Epithelial cell of esophagus (primary cell): ENCODE measurements at regions not wholly inside any gene's neighbourhood (a gene's known extent, or its start where the extent isn't known, plus 50 kb on each side); places are given as distances from the start of the nearest gene placed in this dataset.
"Not testable (repeated sequence)": the region's sequence is repeated elsewhere in the genome, so short reads cannot be mapped to it uniquely, and the experiment has no call there.

Experiments used
- DNase-seq: peaks from one replicate; pipeline ENCODE4 v3.0.0; 2010; ENCODE audit warnings: low read depth
- H3K4me3 ChIP-seq: 2 replicates; pipeline ENCODE4 v1.5.1; 2011; ENCODE audit warnings: mild to moderate bottlenecking, low read length, control low read depth
- TF ChIP-seq, protein P1 (sequence below): IDR thresholded peaks from 2 replicates; pipeline ENCODE4 v1.5.1; 2011; ENCODE audit warnings: low read depth, mild to moderate bottlenecking, low read length, control low read depth, inconsistent platforms; ENCODE audit not compliant: insufficient read depth; ENCODE audit errors: missing control alignments

DNA sequence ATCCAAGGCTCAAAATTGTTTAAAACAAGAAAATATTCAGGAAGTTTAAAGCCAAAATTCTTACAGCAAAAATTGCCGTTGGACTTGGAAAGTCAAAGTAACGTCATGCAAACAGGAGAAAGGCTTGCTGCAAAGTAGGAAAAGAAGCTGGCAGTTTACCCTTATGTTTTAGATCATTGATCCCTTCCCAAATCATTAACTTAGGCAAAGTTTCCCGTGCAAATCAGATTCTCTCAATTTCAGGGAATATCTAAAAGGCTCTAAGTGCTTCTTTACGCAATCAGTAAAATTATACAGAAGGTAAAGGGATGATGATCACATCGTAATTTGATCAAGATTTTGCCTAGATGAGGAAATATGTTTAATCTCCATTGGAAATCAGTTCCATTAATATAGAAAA lies 197.5 kb downstream of the ALDH8A1 start:
- DNase-seq: no peak
- TF ChIP-seq, protein P1, sequence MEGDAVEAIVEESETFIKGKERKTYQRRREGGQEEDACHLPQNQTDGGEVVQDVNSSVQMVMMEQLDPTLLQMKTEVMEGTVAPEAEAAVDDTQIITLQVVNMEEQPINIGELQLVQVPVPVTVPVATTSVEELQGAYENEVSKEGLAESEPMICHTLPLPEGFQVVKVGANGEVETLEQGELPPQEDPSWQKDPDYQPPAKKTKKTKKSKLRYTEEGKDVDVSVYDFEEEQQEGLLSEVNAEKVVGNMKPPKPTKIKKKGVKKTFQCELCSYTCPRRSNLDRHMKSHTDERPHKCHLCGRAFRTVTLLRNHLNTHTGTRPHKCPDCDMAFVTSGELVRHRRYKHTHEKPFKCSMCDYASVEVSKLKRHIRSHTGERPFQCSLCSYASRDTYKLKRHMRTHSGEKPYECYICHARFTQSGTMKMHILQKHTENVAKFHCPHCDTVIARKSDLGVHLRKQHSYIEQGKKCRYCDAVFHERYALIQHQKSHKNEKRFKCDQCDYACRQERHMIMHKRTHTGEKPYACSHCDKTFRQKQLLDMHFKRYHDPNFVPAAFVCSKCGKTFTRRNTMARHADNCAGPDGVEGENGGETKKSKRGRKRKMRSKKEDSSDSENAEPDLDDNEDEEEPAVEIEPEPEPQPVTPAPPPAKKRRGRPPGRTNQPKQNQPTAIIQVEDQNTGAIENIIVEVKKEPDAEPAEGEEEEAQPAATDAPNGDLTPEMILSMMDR: no peak
- H3K4me3 ChIP-seq: no peak overlapping the region

DNA sequence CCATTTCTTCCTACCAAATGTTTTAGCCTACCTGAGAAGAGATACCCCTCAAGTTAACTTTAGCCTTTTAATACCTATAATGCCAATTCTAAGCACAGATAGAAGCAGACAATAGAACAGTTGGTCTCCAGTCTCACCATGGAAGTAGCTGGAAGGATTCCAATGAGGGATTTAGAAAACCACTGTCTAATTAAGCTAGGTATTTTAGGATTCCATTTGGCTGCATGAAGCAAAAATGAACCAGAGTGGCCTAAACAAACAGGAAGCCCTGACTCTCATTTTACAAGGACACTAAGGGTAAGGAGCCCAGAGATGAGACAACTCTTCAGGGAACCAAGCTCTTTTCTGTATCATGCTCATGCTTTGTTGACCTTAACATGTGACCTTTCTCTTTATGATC lies 199.2 kb downstream of the ALDH8A1 start:
- no peak overlapping the region for H3K4me3 ChIP-seq
- TF ChIP-seq, protein P1: no peak
- no peak for DNase-seq

DNA sequence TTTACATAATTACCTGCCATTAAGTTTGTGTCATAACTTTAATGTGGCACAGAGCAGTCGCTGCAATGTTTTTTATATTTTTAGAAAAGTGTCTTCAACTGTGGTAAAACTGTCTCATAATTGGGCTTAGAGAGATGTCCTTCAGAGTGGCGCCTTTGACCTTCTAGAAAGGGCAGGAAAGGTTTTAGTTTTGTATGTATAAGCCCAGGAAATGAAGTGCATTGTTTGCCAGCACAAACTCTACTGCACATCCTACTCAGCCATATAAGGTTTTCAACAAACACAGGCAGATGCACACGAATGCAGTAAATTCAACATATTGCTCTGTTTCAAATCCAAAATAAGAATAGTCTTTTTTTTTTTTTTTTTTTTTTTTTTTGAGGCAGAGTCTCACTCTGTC lies 201.4 kb downstream of the ALDH8A1 start:
- no peak overlapping the region for H3K4me3 ChIP-seq
- TF ChIP-seq, protein P1: no peak
- DNase-seq: no peak

DNA sequence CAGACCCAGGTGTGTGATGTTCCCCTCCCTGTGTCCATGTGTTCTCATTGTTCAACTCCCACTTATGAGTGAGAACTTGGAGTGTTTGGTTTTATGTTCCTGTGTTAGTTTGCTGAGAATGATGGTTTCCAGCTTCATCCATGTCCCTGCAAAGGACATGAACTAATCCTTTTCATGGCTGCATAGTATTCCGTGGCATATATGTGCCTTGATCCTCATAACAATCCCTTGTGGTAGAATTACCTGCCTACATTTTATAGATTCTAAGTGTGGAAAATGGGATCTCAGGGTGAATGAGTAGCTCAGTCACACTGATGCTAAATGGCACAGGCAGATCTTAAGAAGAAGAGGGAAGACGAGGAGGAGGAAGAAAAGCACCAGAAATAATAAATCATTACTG lies 202.7 kb downstream of the ALDH8A1 start:
- DNase-seq: not testable (repeated sequence)

DNA sequence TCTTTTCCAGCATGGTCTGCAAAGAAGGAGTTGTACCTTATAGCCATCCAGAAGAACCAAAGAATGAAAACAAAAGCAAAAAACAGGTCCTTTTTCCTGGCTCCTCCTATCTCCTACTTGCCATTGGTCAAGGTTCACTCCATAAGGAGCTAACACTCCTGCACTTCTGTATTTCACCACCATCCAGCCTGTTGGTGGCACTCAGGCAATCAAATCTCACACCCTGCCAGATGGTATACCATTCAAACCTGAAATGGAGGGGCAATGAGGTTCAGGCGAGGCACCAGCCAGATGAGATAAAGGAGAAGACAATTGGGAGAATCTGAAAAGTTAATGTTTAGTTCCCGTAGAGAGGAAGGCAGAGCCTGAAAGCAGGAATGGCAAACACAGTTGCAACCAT lies 203.8 kb downstream of the ALDH8A1 start:
- H3K4me3 ChIP-seq: no peak overlapping the region
- TF ChIP-seq, protein P1: no peak
- DNase-seq: no peak

More for the DNA sequence above, 202.7 kb downstream of the ALDH8A1 start:
- not testable (repeated sequence) for H3K4me3 ChIP-seq

DNA sequence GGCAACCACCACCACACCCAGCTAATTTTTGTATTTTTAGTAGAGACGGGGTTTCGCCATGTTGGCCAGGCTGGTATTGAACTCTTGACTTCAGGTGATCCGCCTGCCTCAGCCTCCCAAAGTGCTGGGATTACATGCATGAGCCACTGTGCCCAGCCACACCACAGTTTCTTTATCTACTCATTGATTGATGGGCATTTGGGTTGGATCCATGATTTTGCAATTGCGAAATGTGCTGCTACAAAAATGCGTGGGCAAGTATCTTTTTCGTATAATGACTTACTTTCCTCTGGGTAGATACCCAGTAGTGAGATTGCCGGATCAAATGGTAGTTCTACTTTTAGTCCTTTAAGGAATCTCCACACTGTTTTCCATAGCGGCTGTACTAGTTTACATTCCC lies 204.7 kb downstream of the ALDH8A1 start:
- not testable (repeated sequence) for H3K4me3 ChIP-seq, DNase-seq

DNA sequence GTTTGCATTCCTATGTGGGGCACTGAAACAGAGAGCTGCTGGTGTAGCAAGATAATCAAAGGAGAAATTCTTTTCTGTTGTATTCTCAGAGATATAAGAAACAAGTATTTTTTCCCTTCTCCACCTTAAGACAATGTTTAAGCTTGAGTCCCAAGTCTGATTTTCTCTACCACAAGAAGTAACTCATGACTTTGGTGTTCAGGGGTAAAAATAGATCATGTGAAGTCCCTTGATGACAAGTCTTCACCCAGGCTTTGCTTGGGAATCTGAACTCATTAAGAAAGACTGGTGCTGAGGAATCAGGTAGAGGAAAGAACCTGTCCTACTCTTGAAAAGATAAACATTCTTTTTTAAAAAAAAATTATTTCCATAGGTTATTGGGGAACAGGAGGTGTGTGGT lies 205.6 kb downstream of the ALDH8A1 start:
- DNase-seq: no peak
- TF ChIP-seq, protein P1: no peak
- no peak overlapping the region for H3K4me3 ChIP-seq

DNA sequence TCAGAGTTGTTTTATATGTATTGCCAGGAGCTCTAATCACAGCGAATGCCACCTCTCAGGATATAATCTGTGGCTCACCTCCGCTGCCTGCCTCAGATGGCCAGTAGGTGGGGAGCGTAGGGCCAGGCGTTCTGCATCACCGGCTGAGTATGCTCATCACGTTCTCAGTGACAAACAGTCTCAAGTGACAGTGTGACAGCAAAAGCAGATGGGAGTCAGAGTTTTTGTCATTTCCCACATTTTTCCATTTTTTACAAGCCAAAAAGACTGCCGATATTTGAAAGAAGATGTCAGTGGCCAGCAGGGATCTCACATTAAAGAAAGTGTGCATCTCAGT lies 208.7 kb downstream of the ALDH8A1 start:
- TF ChIP-seq, protein P1: peak; percentile 16
- no peak for DNase-seq
- no peak overlapping the region for H3K4me3 ChIP-seq
